ENCODE measurements at regions not wholly inside any gene's neighbourhood (a gene's known extent, or its start where the extent isn't known, plus 50 kb on each side); places are given as distances from the start of the nearest gene placed in this dataset.

DNA sequence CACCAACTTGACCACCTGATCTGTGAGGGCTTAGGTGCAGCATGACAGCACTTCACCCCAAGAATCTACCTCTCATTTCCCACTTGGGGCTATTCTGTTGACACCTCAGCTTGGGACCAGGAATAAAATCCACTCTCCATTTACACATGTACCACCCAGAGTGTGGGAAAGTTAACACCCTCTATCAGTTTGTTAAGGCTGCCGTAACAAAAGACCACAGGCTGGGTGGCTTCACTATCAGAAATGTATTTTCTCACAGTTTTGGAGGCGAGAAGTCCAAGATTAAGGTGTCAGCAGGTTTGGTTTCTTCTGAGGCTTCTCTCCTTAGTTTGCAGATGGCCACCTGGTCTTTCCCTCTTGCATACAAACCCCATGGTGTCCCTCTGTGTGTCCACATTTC is 277.7 kb upstream of the ERBB4 start:
- no peak for DNase-seq (ENCODE audit: low spot score)
- Histone ChIP-seq H3K27ac (no peak overlapping the region), H3K4me1 (no peaks in the 10 kb centered on the region), H3K9me3 (no peaks in the 10 kb centered on the region), H3K27me3 (no peaks in the 10 kb centered on the region), H3K4me3 (no peak overlapping the region), H3K36me3 (no peaks in the 10 kb centered on the region)
- TF ChIP-seq, protein P1, sequence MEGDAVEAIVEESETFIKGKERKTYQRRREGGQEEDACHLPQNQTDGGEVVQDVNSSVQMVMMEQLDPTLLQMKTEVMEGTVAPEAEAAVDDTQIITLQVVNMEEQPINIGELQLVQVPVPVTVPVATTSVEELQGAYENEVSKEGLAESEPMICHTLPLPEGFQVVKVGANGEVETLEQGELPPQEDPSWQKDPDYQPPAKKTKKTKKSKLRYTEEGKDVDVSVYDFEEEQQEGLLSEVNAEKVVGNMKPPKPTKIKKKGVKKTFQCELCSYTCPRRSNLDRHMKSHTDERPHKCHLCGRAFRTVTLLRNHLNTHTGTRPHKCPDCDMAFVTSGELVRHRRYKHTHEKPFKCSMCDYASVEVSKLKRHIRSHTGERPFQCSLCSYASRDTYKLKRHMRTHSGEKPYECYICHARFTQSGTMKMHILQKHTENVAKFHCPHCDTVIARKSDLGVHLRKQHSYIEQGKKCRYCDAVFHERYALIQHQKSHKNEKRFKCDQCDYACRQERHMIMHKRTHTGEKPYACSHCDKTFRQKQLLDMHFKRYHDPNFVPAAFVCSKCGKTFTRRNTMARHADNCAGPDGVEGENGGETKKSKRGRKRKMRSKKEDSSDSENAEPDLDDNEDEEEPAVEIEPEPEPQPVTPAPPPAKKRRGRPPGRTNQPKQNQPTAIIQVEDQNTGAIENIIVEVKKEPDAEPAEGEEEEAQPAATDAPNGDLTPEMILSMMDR (IDR thresholded peaks at IDR 0.05) = no peak

DNA sequence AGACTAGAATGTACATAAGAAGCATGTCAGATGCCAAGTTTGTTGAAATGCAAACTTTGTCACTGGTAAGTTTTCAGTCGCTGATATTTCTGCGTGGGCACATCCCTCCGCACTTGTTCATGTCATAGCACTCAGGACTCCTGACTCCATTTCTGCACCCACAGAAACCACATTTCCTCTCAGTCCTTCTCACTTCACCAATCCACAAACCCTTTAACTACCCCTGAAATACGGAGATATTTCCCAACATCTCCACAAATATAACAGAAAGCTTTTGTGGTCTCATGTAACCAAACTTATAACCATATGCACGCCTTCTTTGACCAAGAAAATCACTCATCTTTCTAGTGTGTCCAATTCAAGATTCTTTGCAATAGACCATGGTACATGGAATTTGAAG is 276.9 kb upstream of the ERBB4 start:
- DNase-seq (ENCODE audit: low spot score) = no peak
- Histone ChIP-seq H3K4me3 (no peak overlapping the region), H3K27ac (no peak overlapping the region), H3K36me3 (no peaks in the 10 kb centered on the region), H3K9me3 (no peaks in the 10 kb centered on the region), H3K27me3 (no peaks in the 10 kb centered on the region), H3K4me1 (no peaks in the 10 kb centered on the region)
- TF ChIP-seq, protein P1 (IDR thresholded peaks at IDR 0.05) = no peak

DNA sequence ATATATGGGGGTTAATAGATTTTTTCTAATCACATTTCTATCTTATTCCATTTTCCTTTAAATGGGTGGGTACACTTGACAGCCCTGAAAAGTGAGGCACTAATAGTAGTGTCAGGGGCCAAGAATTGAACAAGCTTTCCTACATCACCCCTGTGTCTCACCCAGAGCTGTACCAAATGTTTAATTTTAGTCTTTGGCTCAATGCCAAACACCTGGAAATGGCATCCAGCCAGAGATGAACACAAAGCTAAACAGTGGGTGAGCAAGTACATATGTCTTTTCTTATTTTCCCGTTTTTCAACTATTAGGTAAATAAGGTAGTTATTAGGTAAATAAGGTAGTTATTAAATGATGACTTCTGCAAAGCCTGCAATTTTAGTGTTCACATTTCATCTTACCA is 276.3 kb upstream of the ERBB4 start:
- Histone ChIP-seq H3K4me3 (no peak overlapping the region), H3K27me3 (no peaks in the 10 kb centered on the region)

DNA sequence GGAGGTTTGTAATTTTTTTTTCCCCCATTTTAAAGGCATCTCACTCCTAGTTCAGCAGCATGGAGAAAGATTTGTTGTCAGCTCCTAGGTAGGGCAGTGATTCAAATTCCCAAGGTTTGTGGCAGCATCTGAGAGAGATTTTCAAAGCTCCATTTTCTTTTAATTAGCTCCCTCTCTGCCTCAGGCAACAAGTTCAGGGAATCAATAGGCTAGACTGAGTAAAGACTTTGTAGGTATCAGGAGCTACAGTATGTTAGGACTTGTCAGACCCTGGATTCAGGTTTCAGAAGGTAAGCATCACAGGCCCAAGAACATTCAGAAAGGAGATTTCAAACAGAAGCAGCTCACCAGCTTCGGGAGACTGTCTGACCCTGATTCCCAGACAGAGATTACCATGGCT is 273.3 kb upstream of the ERBB4 start:
- no peaks in the 10 kb centered on the region for H3K4me1 ChIP-seq
- no peaks in the 10 kb centered on the region for H3K36me3 ChIP-seq
- no peaks in the 10 kb centered on the region for H3K9me3 ChIP-seq
- no peak overlapping the region for H3K27ac ChIP-seq
- H3K4me3 ChIP-seq = no peak overlapping the region
- no peaks in the 10 kb centered on the region for H3K27me3 ChIP-seq
- no peak for DNase-seq (ENCODE audit: low spot score)
- TF ChIP-seq, protein P1 (IDR thresholded peaks at IDR 0.05) = no peak

More for the DNA sequence above, 276.3 kb upstream of the ERBB4 start:
- H3K9me3 ChIP-seq = no peaks in the 10 kb centered on the region
- DNase-seq (ENCODE audit: low spot score) = no peak
- no peaks in the 10 kb centered on the region for H3K4me1 ChIP-seq
- TF ChIP-seq, protein P1 (IDR thresholded peaks at IDR 0.05) = no peak
- H3K36me3 ChIP-seq = no peaks in the 10 kb centered on the region
- no peak overlapping the region for H3K27ac ChIP-seq

DNA sequence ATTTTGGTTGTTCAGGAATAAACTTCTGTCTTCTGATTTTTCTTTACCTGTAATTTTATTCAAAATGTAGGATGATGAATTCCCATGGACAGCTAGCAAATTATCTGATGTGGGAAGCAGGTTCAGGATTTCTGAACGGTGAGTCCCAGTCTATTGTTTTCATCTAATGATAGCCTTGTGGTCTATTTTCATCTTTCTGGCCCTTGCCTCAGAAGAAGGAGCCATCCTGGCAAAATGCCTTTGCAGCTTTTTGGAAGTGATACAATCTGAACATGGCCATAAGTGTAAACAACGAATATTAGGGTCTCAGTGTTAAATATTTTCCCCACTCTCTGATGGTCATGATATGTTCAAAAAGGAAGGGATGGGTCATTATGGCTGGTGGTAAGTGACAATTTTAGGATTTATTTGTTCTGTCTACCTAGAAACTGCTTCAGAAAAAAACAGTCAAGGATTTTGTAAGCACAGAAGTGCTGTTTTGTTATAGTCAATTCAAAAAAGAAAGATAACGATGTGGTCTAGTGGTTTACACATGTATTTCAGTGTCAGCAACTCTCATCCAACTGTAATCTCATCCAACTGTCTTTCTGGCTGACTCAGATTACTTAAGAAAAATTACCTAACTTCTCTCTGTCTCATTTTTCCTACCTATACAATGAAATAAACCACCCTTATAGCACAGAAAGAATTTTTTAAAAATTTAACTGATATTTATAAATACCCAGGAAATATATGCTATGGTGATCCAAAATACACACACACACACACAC is 272.6 kb upstream of the ERBB4 start:
- DNase-seq (ENCODE audit: low spot score) = no peak
- no peaks in the 10 kb centered on the region for H3K9me3 ChIP-seq

More for the DNA sequence above, 272.6 kb upstream of the ERBB4 start:
- H3K4me3 ChIP-seq = no peak overlapping the region
- no peaks in the 10 kb centered on the region for H3K36me3 ChIP-seq
- no peaks in the 10 kb centered on the region for H3K27me3 ChIP-seq
- TF ChIP-seq, protein P1 (IDR thresholded peaks at IDR 0.05) = no peak
- H3K4me1 ChIP-seq = no peaks in the 10 kb centered on the region
- no peak overlapping the region for H3K27ac ChIP-seq

All from right atrium auricular region (tissue), 2 donors.